Left ventricle myocardium inferior (tissue), 1 donor: ENCODE measurements at regions not wholly inside any gene's neighbourhood (a gene's known extent, or its start where the extent isn't known, plus 50 kb on each side); places are given as distances from the start of the nearest gene placed in this dataset.

Source experiments
- DNase-seq: peaks from one replicate; pipeline ENCODE4 v3.0.0-alpha.2; 2020
- H3K27ac ChIP-seq: fragments of 200-600 bp; replicated peaks from 2 replicates; pipeline ENCODE4 v1.8.0; 2021
- H3K27me3 ChIP-seq: fragments of 200-600 bp; 2 replicates; pipeline ENCODE4 v1.8.0; 2021; ENCODE audit warnings: low read depth
- H3K36me3 ChIP-seq: fragments of 200-600 bp; 2 replicates; pipeline ENCODE4 v1.8.0; 2021
- H3K4me1 ChIP-seq: fragments of 200-600 bp; 2 replicates; pipeline ENCODE4 v1.8.0; 2021
- H3K4me3 ChIP-seq: fragments of 200-600 bp; 2 replicates; pipeline ENCODE4 v1.8.0; 2021; ENCODE audit warnings: mild to moderate bottlenecking, moderate library complexity
- H3K9me3 ChIP-seq: fragments of 200-600 bp; replicated peaks from 2 replicates; pipeline ENCODE4 v1.8.0; 2021
- CTCF ChIP-seq: fragments of 200-600 bp; IDR thresholded peaks from 2 replicates; pipeline ENCODE4 v1.8.0; 2021; ENCODE audit warnings: antibody characterized with exemption, mild to moderate bottlenecking, borderline replicate concordance
- intact Hi-C: fragments of 100-400 bp; cut with micrococcal nuclease; formaldehyde crosslinking; loops from one replicate; pipeline ENCODE4 v1.11.0; 2022
- donor health status: DM: no; HTN: yes; CAD: no; lungs with severe emphysema.

- intact Hi-C loops = no loop called here
- TF ChIP-seq CTCF = no peak
These were observed 991.1 kb downstream of the STPG2 start for GRCh38 chr4:97152149-97152548.

GRCh38 chr4:97153042-97153441 is 990.2 kb downstream of the STPG2 start:
- H3K36me3 ChIP-seq = no peaks in the 10 kb centered on the region
- H3K9me3 ChIP-seq = no peaks in the 10 kb centered on the region
- H3K4me1 ChIP-seq = no peaks in the 10 kb centered on the region
- no peak for DNase-seq
- no peak for TF ChIP-seq CTCF
- no peak overlapping the region for H3K27ac ChIP-seq
- no peak overlapping the region for H3K4me3 ChIP-seq
- no peaks in the 10 kb centered on the region for H3K27me3 ChIP-seq
- intact Hi-C loops = no loop called here

More at GRCh38 chr4:97152149-97152548, 991.1 kb downstream of the STPG2 start:
- Histone ChIP-seq H3K4me1 (no peaks in the 10 kb centered on the region), H3K4me3 (no peak overlapping the region), H3K9me3 (no peaks in the 10 kb centered on the region), H3K27ac (no peak overlapping the region), H3K36me3 (no peaks in the 10 kb centered on the region), H3K27me3 (no peaks in the 10 kb centered on the region)
- DNase-seq = no peak

- H3K9me3 ChIP-seq = peaks cover 17% of the 10 kb centered on the region
- no peak overlapping the region for H3K4me3 ChIP-seq
- no peaks in the 10 kb centered on the region for H3K36me3 ChIP-seq
- intact Hi-C loops = no loop called here
- no peaks in the 10 kb centered on the region for H3K4me1 ChIP-seq
- DNase-seq = no peak
- TF ChIP-seq CTCF = no peak
- no peak overlapping the region for H3K27ac ChIP-seq
- H3K27me3 ChIP-seq = no peaks in the 10 kb centered on the region
These were observed 983.7 kb downstream of the STPG2 start for GRCh38 chr4:97159625-97160024.

- no peak for TF ChIP-seq CTCF
- H3K4me1 ChIP-seq = no peaks in the 10 kb centered on the region
- H3K27ac ChIP-seq = no peak overlapping the region
- H3K4me3 ChIP-seq = no peak overlapping the region
- peaks cover 9% of the 10 kb centered on the region for H3K9me3 ChIP-seq
- intact Hi-C loops = no loop called here
- no peaks in the 10 kb centered on the region for H3K27me3 ChIP-seq
- DNase-seq = no peak
- H3K36me3 ChIP-seq = no peaks in the 10 kb centered on the region
These were observed 958.0 kb downstream of the STPG2 start for GRCh38 chr4:97185233-97185632.

GRCh38 chr4:97197106-97197505 is 946.2 kb downstream of the STPG2 start:
- H3K9me3 ChIP-seq = no peaks in the 10 kb centered on the region
- H3K4me3 ChIP-seq = no peak overlapping the region
- TF ChIP-seq CTCF = no peak
- H3K4me1 ChIP-seq = no peaks in the 10 kb centered on the region
- no peaks in the 10 kb centered on the region for H3K36me3 ChIP-seq
- intact Hi-C loops = no loop called here
- DNase-seq = no peak
- H3K27ac ChIP-seq = no peak overlapping the region
- H3K27me3 ChIP-seq = no peaks in the 10 kb centered on the region

GRCh38 chr4:97208749-97209148 is 934.5 kb downstream of the STPG2 start:
- H3K4me1 ChIP-seq = no peaks in the 10 kb centered on the region
- no peak for DNase-seq
- H3K27me3 ChIP-seq = no peaks in the 10 kb centered on the region
- no peak overlapping the region for H3K4me3 ChIP-seq
- intact Hi-C loops = no loop called here
- no peak for TF ChIP-seq CTCF
- no peak overlapping the region for H3K27ac ChIP-seq
- H3K36me3 ChIP-seq = no peaks in the 10 kb centered on the region
- H3K9me3 ChIP-seq = no peaks in the 10 kb centered on the region
